HepG2 (cell line): ENCODE measurements at regions not wholly inside any gene's neighbourhood (a gene's known extent, or its start where the extent isn't known, plus 50 kb on each side); places are given as distances from the start of the nearest gene placed in this dataset.

ENCODE experiments used
- CC2D1A ChIP-seq: sonication (generic); formaldehyde crosslinking; IDR thresholded peaks from 2 replicates; pipeline ENCODE4 v1.8.1; 2023; ENCODE audit warnings: mild to moderate bottlenecking, missing genetic modification reagents
- CTCF ChIP-seq: sonication (generic); formaldehyde crosslinking; IDR thresholded peaks from 2 replicates; pipeline ENCODE4 v1.5.0; 2020; ENCODE audit warnings: mild to moderate bottlenecking, missing genetic modification reagents, moderate library complexity
- EP300 ChIP-seq, 3 experiments: sonication (generic) in 1 of 3; formaldehyde crosslinking in 1 of 3; IDR thresholded peaks; 2 replicates each; pipeline versions ENCODE4 v1.5.1 to v1.6.1; 2011 to 2020; ENCODE audit warnings: low read depth in 2 of 3, low read length in 2 of 3, borderline replicate concordance in 1 of 3, improper control_type of control experiment in 1 of 3, mild to moderate bottlenecking in 1 of 3, missing genetic modification reagents in 1 of 3, moderate library complexity in 1 of 3
- JUND ChIP-seq: sonication (generic); formaldehyde crosslinking; IDR thresholded peaks from 2 replicates; pipeline ENCODE4 v1.8.0; 2022; ENCODE audit warnings: mild to moderate bottlenecking, missing genetic modification reagents
- PBX3 ChIP-seq: sonication (generic); formaldehyde crosslinking; IDR thresholded peaks from 2 replicates; pipeline ENCODE4 v1.8.1; 2023; ENCODE audit warnings: missing genetic modification reagents, inconsistent platforms, borderline replicate concordance
- PHF21A ChIP-seq: sonication (generic); formaldehyde crosslinking; IDR thresholded peaks from 2 replicates; pipeline ENCODE4 v1.5.0; 2020; ENCODE audit warnings: mild to moderate bottlenecking, missing genetic modification reagents
- POLR2A ChIP-seq, 2 experiments: IDR thresholded peaks; 2 replicates each; pipeline ENCODE4 v1.6.1; 2011; ENCODE audit warnings: low read depth in 2 of 2, low read length in 2 of 2, mild to moderate bottlenecking in 1 of 2, moderate library complexity in 1 of 2; ENCODE audit not compliant: insufficient read depth in 1 of 2
- RAD51 ChIP-seq: fragments of 450-650 bp; IDR thresholded peaks from 2 replicates; pipeline ENCODE4 v1.6.1; 2016; ENCODE audit warnings: borderline replicate concordance
- RFX5 ChIP-seq: IDR thresholded peaks from 2 replicates; pipeline ENCODE4 v1.6.1; 2011; ENCODE audit warnings: low read depth, low read length, improper control_type of control experiment
- ZBTB7B ChIP-seq: sonication (generic); formaldehyde crosslinking; IDR thresholded peaks from 2 replicates; pipeline ENCODE4 v1.4.0; 2020; ENCODE audit warnings: missing genetic modification reagents
- ZNF530 ChIP-seq: sonication (generic); formaldehyde crosslinking; IDR thresholded peaks from 2 replicates; pipeline ENCODE4 v1.5.0; 2020; ENCODE audit warnings: low read depth, mild to moderate bottlenecking, missing genetic modification reagents

GRCh38 chr3:106309274-106309673 lies 440.5 kb upstream of the CBLB start:
- TF ChIP-seq POLR2A (IDR thresholded peaks at IDR 0.05; ENCODE audit: insufficient read depth in 1 of 2, low read depth in 2 of 2, low read length in 2 of 2) (no peak), ZBTB7B (no peak), ZNF530 (CRISPR knock-in tag) (no peak), RAD51 (no peak), CTCF (CRISPR knock-in tag) (no peak), PHF21A (CRISPR knock-in tag) (no peak), RFX5 (no peak), CC2D1A (CRISPR knock-in tag) (no peak), EP300 (IDR thresholded peaks at IDR 0.05; ENCODE audit: low read depth in 2 of 2, low read length in 2 of 2) (no peak), EP300 (CRISPR knock-in tag; IDR thresholded peaks at IDR 0.05; ENCODE audit: borderline replicate concordance) (no peak), JUND (CRISPR knock-in tag) (no peak), PBX3 (CRISPR knock-in tag) (no peak)
